ENCODE measurements at regions not wholly inside any gene's neighbourhood (a gene's known extent, or its start where the extent isn't known, plus 50 kb on each side); places are given as distances from the start of the nearest gene placed in this dataset.

DNA sequence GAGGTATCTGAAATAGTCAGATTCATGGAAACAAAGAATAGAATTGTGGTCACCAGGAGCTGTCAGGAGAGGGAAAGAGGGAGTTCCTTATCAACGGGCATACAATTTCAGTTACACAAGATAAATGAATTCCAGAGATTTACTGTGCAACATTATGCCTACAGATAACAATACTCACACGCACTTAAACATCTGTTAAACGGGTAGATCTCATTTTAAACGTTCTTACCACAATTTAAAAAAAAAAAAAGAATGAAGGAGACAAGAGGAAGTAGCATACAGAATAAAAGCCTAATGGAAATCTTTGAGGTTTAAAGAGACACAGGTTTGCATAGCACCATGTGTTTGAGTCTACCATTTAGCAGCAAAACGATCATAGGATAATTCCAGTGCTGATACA lies 298.0 kb downstream of the DKK2 start:
- H3K4me1 ChIP-seq (ENCODE audit: insufficient read depth): no peaks in the 10 kb centered on the region
- no peaks in the 10 kb centered on the region for H3K36me3 ChIP-seq (ENCODE audit: insufficient read depth)
- H3K4me3 ChIP-seq (ENCODE audit: low read depth, low read length): no peak overlapping the region
- H3K27ac ChIP-seq (ENCODE audit: low read depth): no peak overlapping the region
- DNase-seq (ENCODE audit: extremely low spot score): no peak
- 54% methylated on average over 5 of the region's 5 CpGs for WGBS

DNA sequence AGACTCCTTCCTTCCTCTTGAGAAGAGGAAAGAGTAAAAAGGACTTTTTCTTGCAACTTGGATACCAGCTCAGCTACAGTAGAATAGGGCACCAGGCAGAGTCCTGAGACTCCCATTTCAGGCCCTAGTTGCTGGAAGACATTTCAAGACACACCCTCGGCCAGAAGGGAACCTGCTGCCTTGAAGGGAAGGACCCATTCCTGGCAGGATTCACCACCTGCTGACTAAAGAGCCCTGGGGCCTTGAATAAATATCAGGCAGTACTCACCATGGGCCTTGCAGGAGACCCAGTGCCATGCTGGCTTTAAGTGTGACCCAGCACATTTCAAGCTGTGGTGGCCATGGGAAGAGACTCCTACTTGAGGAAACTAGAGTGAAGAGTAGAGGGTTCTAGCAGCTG lies 317.6 kb downstream of the DKK2 start:
- WGBS: 89% methylated on average over 1 of the region's 1 CpG
- Histone ChIP-seq H3K4me3 (ENCODE audit: low read depth, low read length) (no peak overlapping the region), H3K4me1 (ENCODE audit: insufficient read depth) (no peaks in the 10 kb centered on the region), H3K27ac (ENCODE audit: low read depth) (no peak overlapping the region), H3K36me3 (ENCODE audit: insufficient read depth) (no peaks in the 10 kb centered on the region)
- no peak for DNase-seq (ENCODE audit: extremely low spot score)

DNA sequence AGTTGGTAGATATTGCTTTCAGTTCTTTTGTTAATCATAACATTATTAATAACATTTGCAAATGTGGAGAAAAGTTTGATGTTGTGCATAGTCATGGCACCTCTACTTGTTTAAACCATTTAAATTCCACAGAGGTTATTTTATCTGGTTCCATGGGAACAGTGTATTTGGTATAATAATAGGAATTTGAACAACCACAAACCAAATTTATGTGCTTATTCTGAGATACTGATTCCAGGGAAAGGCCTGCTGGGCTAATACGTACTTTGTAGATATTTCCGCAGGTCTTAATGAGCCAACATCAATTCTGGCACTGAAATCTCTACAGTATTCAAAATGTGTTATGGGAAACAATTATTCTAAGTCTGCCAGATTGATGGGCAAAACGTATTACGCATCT lies 319.0 kb downstream of the DKK2 start:
- DNase-seq (ENCODE audit: extremely low spot score): no peak
- WGBS: 77% methylated on average over 4 of the region's 4 CpGs
- H3K4me1 ChIP-seq (ENCODE audit: insufficient read depth): no peaks in the 10 kb centered on the region

DNA sequence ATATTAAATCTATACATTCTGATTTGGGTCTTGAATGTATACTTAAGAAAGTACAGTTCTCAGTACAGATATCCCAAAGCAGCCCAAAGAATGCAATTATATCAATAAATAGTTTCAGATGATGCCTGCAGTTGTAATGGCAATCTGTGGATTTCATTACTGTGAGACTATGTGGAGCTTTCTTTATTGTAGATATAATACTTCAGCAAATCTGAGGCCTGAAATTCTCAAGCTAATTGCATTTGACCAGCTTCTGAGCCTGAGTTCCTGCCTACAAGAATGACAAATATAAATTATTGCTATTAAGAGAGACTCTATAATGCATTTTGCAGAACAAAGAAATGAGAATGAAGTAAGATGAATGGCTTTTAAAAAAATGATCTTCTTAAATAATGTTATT lies 320.3 kb downstream of the DKK2 start:
- DNase-seq (ENCODE audit: extremely low spot score): no peak
- Histone ChIP-seq H3K27ac (ENCODE audit: low read depth) (no peak overlapping the region), H3K4me1 (ENCODE audit: insufficient read depth) (no peaks in the 10 kb centered on the region), H3K4me3 (ENCODE audit: low read depth, low read length) (no peak overlapping the region), H3K36me3 (ENCODE audit: insufficient read depth) (no peaks in the 10 kb centered on the region)

More for the DNA sequence above, 319.0 kb downstream of the DKK2 start:
- Histone ChIP-seq H3K4me3 (ENCODE audit: low read depth, low read length) (no peak overlapping the region), H3K27ac (ENCODE audit: low read depth) (no peak overlapping the region), H3K36me3 (ENCODE audit: insufficient read depth) (no peaks in the 10 kb centered on the region)

DNA sequence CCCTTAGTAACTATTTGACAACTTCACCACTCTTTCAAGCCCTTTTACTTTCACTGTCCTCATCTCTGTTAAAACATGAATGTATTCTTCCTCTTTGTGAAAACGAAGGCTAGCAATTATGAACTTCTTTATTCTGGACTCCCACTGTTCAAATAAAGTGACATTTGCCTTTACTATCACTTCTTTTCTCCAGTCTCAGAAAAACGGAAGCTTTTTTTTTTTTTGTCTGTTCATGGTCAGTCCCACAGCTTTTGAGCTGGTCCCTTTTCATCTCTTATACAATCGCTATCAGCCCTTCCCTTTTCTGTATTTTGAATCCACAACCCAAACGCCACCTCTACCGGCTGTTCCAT lies 327.7 kb downstream of the DKK2 start:
- H3K4me3 ChIP-seq (ENCODE audit: low read depth, low read length): no peak overlapping the region

DNA sequence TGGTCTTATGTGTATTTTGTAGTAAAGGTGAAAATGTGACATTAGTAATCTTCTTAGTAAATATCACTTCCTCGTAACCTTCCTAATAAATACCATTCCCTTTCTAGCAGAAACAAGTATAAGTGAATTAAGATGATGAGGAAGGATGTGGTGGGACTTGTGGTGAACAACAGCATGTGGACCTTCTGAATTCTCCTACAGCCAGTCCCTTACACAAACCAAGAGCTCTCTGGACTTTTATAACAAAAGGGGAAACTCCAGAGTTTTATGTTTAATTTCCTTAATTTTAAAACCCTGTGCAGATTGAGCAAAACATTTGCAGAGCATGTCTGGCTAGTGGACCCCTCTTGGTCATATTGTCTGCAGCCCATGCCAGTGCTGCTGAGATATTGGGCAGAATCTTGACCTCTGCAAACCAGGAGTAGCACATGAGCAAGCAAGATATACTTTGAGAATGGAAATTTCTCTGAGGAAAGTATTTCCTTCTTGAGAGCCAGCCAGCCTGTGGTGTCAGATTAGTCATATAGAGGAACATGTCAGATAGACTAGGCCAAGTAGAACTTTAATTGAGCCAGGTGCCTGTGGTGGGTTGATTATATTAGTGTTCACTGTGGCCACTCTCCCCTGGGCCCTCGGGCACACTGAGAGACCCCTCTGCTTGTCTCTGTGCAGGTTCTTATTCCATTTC lies 328.2 kb downstream of the DKK2 start:
- WGBS: 72% methylated on average over 2 of the region's 2 CpGs
- Histone ChIP-seq H3K27ac (ENCODE audit: low read depth) (no peak overlapping the region), H3K4me3 (ENCODE audit: low read depth, low read length) (no peak overlapping the region), H3K4me1 (ENCODE audit: insufficient read depth) (no peaks in the 10 kb centered on the region), H3K36me3 (ENCODE audit: insufficient read depth) (no peaks in the 10 kb centered on the region)
- no peak for DNase-seq (ENCODE audit: extremely low spot score)

More for the DNA sequence above, 327.7 kb downstream of the DKK2 start:
- 64% methylated on average over 5 of the region's 5 CpGs for WGBS
- Histone ChIP-seq H3K27ac (ENCODE audit: low read depth) (no peak overlapping the region), H3K4me1 (ENCODE audit: insufficient read depth) (no peaks in the 10 kb centered on the region), H3K36me3 (ENCODE audit: insufficient read depth) (no peaks in the 10 kb centered on the region)
- no peak for DNase-seq (ENCODE audit: extremely low spot score)

DNA sequence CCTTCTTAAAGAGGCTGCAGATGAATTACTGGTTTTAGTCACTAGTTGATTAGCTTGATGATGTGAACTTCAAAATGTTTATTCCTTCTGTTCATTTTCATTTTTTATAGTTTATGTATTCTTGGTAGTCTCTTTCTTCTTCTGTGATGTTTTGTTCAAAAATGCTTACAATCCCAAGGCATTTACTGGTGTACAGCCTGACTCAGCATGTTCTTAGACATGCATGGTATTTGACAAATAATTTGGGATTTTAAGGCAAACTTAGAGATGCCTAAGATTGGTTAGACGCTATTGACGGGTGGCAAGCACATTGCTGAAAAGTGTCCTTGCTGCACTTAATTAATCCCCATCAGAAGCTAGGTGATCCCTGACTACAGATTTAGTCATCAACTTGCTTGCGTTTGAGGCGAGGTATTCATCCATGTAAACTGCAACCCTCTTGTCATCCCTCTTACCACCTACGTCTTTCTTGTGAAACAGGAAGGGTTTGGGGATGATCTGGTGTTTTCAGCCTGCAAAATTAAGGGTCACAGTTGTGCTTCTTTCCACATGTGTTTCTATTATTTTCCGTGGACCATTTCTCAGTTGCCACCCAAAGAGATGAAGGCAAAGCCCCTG lies 331.8 kb downstream of the DKK2 start:
- no peak for DNase-seq (ENCODE audit: extremely low spot score)
- Histone ChIP-seq H3K36me3 (ENCODE audit: insufficient read depth) (no peaks in the 10 kb centered on the region), H3K27ac (ENCODE audit: low read depth) (no peak overlapping the region), H3K4me1 (ENCODE audit: insufficient read depth) (no peaks in the 10 kb centered on the region), H3K4me3 (ENCODE audit: low read depth, low read length) (no peak overlapping the region)
- 74% methylated on average over 6 of the region's 6 CpGs for WGBS

DNA sequence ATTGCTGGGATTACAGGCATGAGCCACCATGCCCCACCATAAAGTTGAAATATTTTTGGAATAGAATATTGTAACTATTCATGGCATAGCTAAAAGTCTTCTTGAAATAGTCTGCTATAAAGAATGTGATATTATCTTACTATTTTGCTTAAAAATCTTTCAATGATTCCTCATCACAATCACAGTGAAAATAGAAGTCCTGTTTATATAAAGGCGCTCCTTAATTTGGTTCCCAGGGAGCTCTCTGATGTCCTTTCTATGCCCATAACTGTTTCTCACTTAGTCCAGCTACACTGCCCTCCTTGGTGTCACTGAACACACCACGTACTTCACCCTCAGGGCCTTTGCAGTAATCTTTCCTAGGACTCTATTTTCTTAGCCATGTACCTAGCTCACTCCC lies 331.7 kb upstream of the GIMD1 start:
- H3K4me3 ChIP-seq (ENCODE audit: low read depth, low read length): no peak overlapping the region
- WGBS: 85% methylated on average over 2 of the region's 2 CpGs
- H3K36me3 ChIP-seq (ENCODE audit: insufficient read depth): no peaks in the 10 kb centered on the region
- no peak overlapping the region for H3K27ac ChIP-seq (ENCODE audit: low read depth)
- no peaks in the 10 kb centered on the region for H3K4me1 ChIP-seq (ENCODE audit: insufficient read depth)
- no peak for DNase-seq (ENCODE audit: extremely low spot score)

DNA sequence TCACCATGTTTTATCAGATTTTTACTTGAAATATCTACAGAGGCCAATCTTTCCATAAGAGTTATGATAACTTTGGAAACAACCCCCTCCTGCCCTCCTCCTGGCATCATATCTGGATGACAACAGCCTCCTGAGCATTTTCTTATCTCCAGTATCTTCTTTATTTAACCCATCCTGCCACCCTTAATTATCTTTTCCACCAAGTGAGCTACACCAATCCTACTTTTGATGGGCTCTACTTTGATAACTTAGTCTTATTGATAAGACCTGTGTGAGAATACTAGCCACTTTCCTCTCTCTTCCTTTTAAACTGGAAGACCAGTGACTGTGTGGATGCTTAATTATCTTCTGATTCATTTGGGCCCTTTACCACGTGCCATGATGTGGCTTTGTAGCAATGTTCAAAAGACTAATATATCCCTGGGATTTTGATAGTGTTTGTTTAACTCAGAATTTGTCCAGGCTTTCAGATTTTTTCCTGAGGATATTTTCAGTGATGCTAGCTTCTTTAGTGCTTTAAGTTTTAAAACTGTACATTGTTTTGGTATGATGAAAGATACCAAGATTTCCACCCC lies 330.1 kb upstream of the GIMD1 start:
- WGBS: 60% methylated on average over 1 of the region's 1 CpG
- H3K36me3 ChIP-seq (ENCODE audit: insufficient read depth): no peaks in the 10 kb centered on the region
- H3K27ac ChIP-seq (ENCODE audit: low read depth): no peak overlapping the region
- no peak for DNase-seq (ENCODE audit: extremely low spot score)
- H3K4me1 ChIP-seq (ENCODE audit: insufficient read depth): no peaks in the 10 kb centered on the region
- no peak overlapping the region for H3K4me3 ChIP-seq (ENCODE audit: low read depth, low read length)

DNA sequence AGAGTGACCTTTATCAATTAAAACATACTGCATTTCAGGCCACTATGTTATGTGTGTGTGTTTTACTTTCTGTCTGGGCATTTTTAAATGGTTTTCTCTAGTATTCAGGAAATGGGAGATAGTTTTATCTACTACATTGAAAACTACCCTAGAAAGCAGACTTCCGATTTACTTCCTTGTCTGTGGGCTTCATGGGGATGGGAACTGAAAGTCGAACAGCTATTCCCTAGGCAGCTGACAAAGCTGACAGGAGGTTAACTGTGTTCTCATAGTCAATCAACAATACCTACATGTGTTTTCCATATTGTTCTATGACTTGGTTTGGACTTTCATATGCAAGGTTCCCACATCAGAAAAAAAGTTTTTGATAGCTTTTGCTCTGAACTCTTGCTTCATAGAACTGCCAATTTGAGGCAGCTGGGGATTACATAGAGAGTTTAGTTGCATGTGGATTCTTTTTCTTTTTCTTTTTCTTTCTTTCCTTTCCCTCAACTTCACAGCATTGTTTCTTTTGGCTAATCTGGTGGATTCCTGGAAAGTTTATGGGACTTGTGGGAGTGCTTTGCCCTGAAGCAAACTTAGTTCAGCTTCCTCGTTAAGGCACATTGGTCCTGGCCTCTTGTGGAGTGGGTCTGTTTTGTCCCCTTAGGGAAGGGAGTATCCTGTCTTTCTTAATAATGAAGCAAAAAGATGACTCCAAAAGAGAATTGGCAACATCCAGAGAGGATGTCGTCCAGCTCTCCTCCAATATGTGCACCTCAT lies 327.1 kb upstream of the GIMD1 start:
- H3K4me3 ChIP-seq (ENCODE audit: low read depth, low read length): no peak overlapping the region
- peak; percentile 21 for DNase-seq (ENCODE audit: extremely low spot score)
- WGBS: 76% methylated on average over 4 of the region's 4 CpGs
- H3K27ac ChIP-seq (ENCODE audit: low read depth): no peak overlapping the region
- H3K36me3 ChIP-seq (ENCODE audit: insufficient read depth): no peaks in the 10 kb centered on the region
- no peaks in the 10 kb centered on the region for H3K4me1 ChIP-seq (ENCODE audit: insufficient read depth)

DNA sequence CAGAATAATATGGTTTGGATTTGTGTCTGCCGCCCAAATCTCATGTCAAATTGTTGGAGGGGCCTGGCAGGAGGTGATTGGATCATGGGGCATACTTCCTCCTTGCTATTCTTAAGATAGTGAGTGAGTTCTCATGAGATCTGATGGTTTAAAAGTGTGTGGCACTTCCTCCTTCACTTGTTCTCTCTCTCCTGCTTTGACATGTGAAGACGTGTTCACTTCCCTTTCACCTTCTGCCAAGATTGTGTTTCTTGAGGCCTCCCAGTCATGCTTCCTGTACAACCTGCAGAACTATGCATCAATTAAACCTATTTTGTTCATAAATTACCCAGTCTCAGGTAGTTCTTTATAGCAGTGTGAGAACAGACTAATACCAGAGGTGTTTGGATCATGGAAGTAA lies 325.7 kb upstream of the GIMD1 start:
- no peaks in the 10 kb centered on the region for H3K36me3 ChIP-seq (ENCODE audit: insufficient read depth)
- DNase-seq (ENCODE audit: extremely low spot score): no peak
- no peak overlapping the region for H3K27ac ChIP-seq (ENCODE audit: low read depth)
- WGBS: 70% methylated on average over 2 of the region's 2 CpGs
- no peak overlapping the region for H3K4me3 ChIP-seq (ENCODE audit: low read depth, low read length)
- no peaks in the 10 kb centered on the region for H3K4me1 ChIP-seq (ENCODE audit: insufficient read depth)

DNA sequence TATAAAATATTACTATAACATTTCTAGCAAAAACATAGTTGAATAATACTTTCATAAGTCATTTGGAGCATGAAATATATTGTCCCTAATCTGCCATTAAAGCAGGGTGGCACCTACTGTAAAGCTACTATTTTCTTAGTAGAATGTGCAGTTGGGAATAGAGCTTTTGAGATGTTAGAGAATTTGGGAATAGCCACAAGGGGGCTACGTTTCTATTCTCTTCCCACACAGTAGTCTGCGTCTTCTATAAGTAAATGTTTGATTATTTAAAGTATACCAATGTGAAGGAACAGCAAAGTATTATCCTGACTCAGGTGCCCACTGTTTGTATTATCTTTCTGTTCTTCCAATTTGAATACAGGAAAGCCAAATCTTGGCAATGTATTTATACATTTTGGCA lies 323.2 kb upstream of the GIMD1 start:
- WGBS: 31% methylated on average over 2 of the region's 2 CpGs
- no peaks in the 10 kb centered on the region for H3K4me1 ChIP-seq (ENCODE audit: insufficient read depth)
- no peaks in the 10 kb centered on the region for H3K36me3 ChIP-seq (ENCODE audit: insufficient read depth)
- no peak overlapping the region for H3K27ac ChIP-seq (ENCODE audit: low read depth)
- H3K4me3 ChIP-seq (ENCODE audit: low read depth, low read length): no peak overlapping the region
- DNase-seq (ENCODE audit: extremely low spot score): no peak

DNA sequence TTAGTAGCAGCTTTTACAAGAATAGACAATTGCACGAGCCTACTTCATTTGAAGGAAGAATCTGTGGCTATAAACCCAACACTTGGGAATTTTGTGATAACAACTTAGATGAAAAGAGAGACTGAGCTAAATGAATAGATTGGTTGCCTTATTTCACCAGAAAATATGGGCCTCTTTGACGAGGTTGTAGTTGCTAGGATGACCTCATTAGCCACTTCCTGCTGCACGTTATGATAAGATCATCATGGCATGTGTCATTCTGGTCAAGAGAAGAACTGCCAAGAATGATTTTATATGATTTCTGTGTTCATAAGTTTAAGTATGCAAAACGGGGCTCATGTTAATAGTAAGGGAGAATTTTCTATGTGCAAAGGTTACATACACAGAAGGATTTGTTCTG lies 321.9 kb upstream of the GIMD1 start:
- WGBS: 21% methylated on average over 4 of the region's 4 CpGs
- Histone ChIP-seq H3K36me3 (ENCODE audit: insufficient read depth) (no peaks in the 10 kb centered on the region), H3K27ac (ENCODE audit: low read depth) (no peak overlapping the region), H3K4me3 (ENCODE audit: low read depth, low read length) (no peak overlapping the region), H3K4me1 (ENCODE audit: insufficient read depth) (no peaks in the 10 kb centered on the region)
- no peak for DNase-seq (ENCODE audit: extremely low spot score)

DNA sequence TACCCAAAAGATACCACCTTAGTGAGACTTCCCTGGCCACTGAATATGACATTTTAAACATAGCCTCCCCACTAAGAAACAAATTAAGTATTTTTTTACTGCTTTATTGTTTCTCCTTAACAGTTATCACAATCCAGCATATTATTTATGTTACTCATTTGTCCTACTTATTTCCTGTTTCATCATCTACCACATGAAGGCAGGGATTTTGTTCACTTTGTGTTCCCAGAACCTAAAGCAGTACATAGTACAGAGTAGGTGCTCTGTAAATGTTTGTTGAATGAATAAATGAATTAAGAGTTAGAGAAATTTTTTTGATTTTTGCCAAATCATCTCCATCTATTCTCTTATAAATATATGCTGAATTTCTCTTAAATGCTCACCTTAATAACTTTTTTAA lies 318.4 kb upstream of the GIMD1 start:
- no peak for DNase-seq (ENCODE audit: extremely low spot score)
- Histone ChIP-seq H3K4me3 (ENCODE audit: low read depth, low read length) (no peak overlapping the region), H3K4me1 (ENCODE audit: insufficient read depth) (no peaks in the 10 kb centered on the region), H3K36me3 (ENCODE audit: insufficient read depth) (no peaks in the 10 kb centered on the region), H3K27ac (ENCODE audit: low read depth) (no peak overlapping the region)

All from urinary bladder (tissue), 3 donors.